Neural progenitor cell (in vitro differentiated cells): ENCODE measurements at regions not wholly inside any gene's neighbourhood (a gene's known extent, or its start where the extent isn't known, plus 50 kb on each side); places are given as distances from the start of the nearest gene placed in this dataset.
A peak's percentile ranks its signal among the peaks of the same experiment; 100 is the strongest.

Experiments used
- DNase-seq: peaks from one replicate; pipeline ENCODE4 v3.0.0-alpha.2; 2016; ENCODE audit warnings: low spot score
- H2AFZ ChIP-seq: fragments of 200-600 bp; sonication (generic); replicated peaks from 2 replicates; pipeline ENCODE4 v1.6.1; 2016; ENCODE audit warnings: antibody characterized with exemption
- H3F3A ChIP-seq: fragments of 200-600 bp; sonication (generic); 2 replicates; pipeline ENCODE4 v1.6.1; 2016; ENCODE audit warnings: antibody characterized with exemption, low read depth
- H3K27ac ChIP-seq: fragments of 200-600 bp; sonication (generic); 2 replicates; pipeline ENCODE4 v1.5.1; 2016; ENCODE audit warnings: mild to moderate bottlenecking
- H3K27me3 ChIP-seq: fragments of 200-600 bp; sonication (generic); 2 replicates; pipeline ENCODE4 v1.6.1; 2016; ENCODE audit warnings: mild to moderate bottlenecking, moderate library complexity
- H3K36me3 ChIP-seq: fragments of 200-600 bp; sonication (generic); 2 replicates; pipeline ENCODE4 v1.5.1; 2016
- H3K4me1 ChIP-seq: fragments of 200-600 bp; sonication (generic); 2 replicates; pipeline ENCODE4 v1.6.1; 2016; ENCODE audit warnings: mixed run types
- H3K4me2 ChIP-seq: fragments of 200-600 bp; sonication (generic); 2 replicates; pipeline ENCODE4 v1.6.1; 2016
- H3K4me3 ChIP-seq: fragments of 200-600 bp; sonication (generic); 2 replicates; pipeline ENCODE4 v1.5.1; 2016
- H3K79me2 ChIP-seq: fragments of 200-600 bp; sonication (generic); 2 replicates; pipeline ENCODE4 v1.6.1; 2016; ENCODE audit warnings: low read depth
- H3K9ac ChIP-seq: fragments of 200-600 bp; sonication (generic); 2 replicates; pipeline ENCODE4 v1.6.1; 2016
- H3K9me3 ChIP-seq: fragments of 200-600 bp; sonication (generic); 2 replicates; pipeline ENCODE4 v1.5.1; 2016; ENCODE audit warnings: low read depth
- H4K20me1 ChIP-seq: fragments of 200-600 bp; sonication (generic); 2 replicates; pipeline ENCODE4 v1.6.1; 2016; ENCODE audit warnings: low read depth
- H3K27ac Mint-ChIP-seq: 3 replicates; pipeline ENCODE4 v1.8.0; 2021; ENCODE audit warnings: mixed read lengths
- H3K27me3 Mint-ChIP-seq: 2 replicates; pipeline ENCODE4 v1.8.0; 2022; ENCODE audit warnings: low read depth, mild to moderate bottlenecking, inconsistent platforms, moderate library complexity, mixed read lengths; ENCODE audit not compliant: insufficient read depth
- H3K36me3 Mint-ChIP-seq: 3 replicates; pipeline ENCODE4 v1.8.0; 2021; ENCODE audit warnings: mixed read lengths
- H3K4me1 Mint-ChIP-seq: 3 replicates; pipeline ENCODE4 v1.8.0; 2021; ENCODE audit warnings: mixed read lengths
- H3K4me3 Mint-ChIP-seq: 3 replicates; pipeline ENCODE4 v1.8.0; 2021; ENCODE audit warnings: mild to moderate bottlenecking, moderate library complexity, mixed read lengths
- H3K9me3 Mint-ChIP-seq: 3 replicates; pipeline ENCODE4 v1.8.0; 2020; ENCODE audit warnings: mixed read lengths
- CTCF ChIP-seq: fragments of 200-600 bp; sonication (generic); IDR thresholded peaks from 2 replicates; pipeline ENCODE4 v1.5.1; 2017; ENCODE audit warnings: antibody characterized with exemption, mild to moderate bottlenecking
- EZH2 ChIP-seq: fragments of 200-600 bp; sonication (generic); IDR thresholded peaks from 2 replicates; pipeline ENCODE4 v1.6.1; 2017; ENCODE audit warnings: antibody characterized with exemption, mild to moderate bottlenecking, moderate library complexity
- EZH2phosphoT487 ChIP-seq: fragments of 200-600 bp; sonication (generic); IDR thresholded peaks from 2 replicates; pipeline ENCODE4 v1.6.1; 2017; ENCODE audit warnings: antibody characterized with exemption

GRCh38 chr1:181179279-181179986 is 90.9 kb downstream of the IER5 start:
- no peaks in the 10 kb centered on the region for H3K9me3 Mint-ChIP-seq
- peaks cover 40% of the 10 kb centered on the region for H3K4me1 Mint-ChIP-seq
- Histone ChIP-seq H2AFZ (no peak overlapping the region), H3K4me2 (peak overlapping the region; percentile 72), H3K27me3 (peaks cover 3% of the 10 kb centered on the region), H3K4me3 (peak overlapping the region; percentile 25), H3K9ac (no peak overlapping the region), H3K27ac (no peak overlapping the region), H3F3A (peaks cover 33% of the 10 kb centered on the region), H4K20me1 (peaks cover 19% of the 10 kb centered on the region), H3K4me1 (peaks cover 37% of the 10 kb centered on the region), H3K36me3 (no peaks in the 10 kb centered on the region), H3K79me2 (no peaks in the 10 kb centered on the region), H3K9me3 (no peaks in the 10 kb centered on the region)
- H3K36me3 Mint-ChIP-seq = no peaks in the 10 kb centered on the region
- peaks cover 28% of the 10 kb centered on the region for H3K27me3 Mint-ChIP-seq
- no peak for TF ChIP-seq CTCF
- TF ChIP-seq EZH2phosphoT487 = no peak
- no peak for TF ChIP-seq EZH2
- DNase-seq = no peak
- no peak overlapping the region for H3K27ac Mint-ChIP-seq
- H3K4me3 Mint-ChIP-seq = peak overlapping the region; percentile 69

- Mint-ChIP-seq H3K9me3 (no peaks in the 10 kb centered on the region), H3K27me3 (peaks cover 33% of the 10 kb centered on the region), H3K4me1 (peaks cover 36% of the 10 kb centered on the region), H3K36me3 (no peaks in the 10 kb centered on the region), H3K27ac (peak overlapping the region; percentile 77), H3K4me3 (peak overlapping the region; percentile 69)
- peak; percentile 64 for DNase-seq
- Histone ChIP-seq H3K4me2 (peak overlapping the region; percentile 72), H3K4me1 (peaks cover 37% of the 10 kb centered on the region), H3K27ac (no peak overlapping the region), H3K36me3 (no peaks in the 10 kb centered on the region), H3K79me2 (no peaks in the 10 kb centered on the region), H3F3A (peaks cover 33% of the 10 kb centered on the region), H3K4me3 (peak overlapping the region; percentile 25), H3K9ac (no peak overlapping the region), H3K9me3 (no peaks in the 10 kb centered on the region), H3K27me3 (peaks cover 3% of the 10 kb centered on the region), H2AFZ (no peak overlapping the region), H4K20me1 (peaks cover 19% of the 10 kb centered on the region)
- TF ChIP-seq EZH2phosphoT487 (no peak), CTCF (no peak), EZH2 (peak; percentile 32)
Measured at GRCh38 chr1:181179987-181180365, 91.5 kb downstream of the IER5 start.

- peak overlapping the region; percentile 69 for H3K4me3 Mint-ChIP-seq
- H3K9ac ChIP-seq = no peak overlapping the region
- peaks cover 33% of the 10 kb centered on the region for H3F3A ChIP-seq
- peaks cover 34% of the 10 kb centered on the region for H3K27me3 Mint-ChIP-seq
- H3K9me3 Mint-ChIP-seq = no peaks in the 10 kb centered on the region
- no peaks in the 10 kb centered on the region for H3K79me2 ChIP-seq
- no peaks in the 10 kb centered on the region for H3K36me3 Mint-ChIP-seq
- no peaks in the 10 kb centered on the region for H3K9me3 ChIP-seq
- peaks cover 37% of the 10 kb centered on the region for H3K4me1 ChIP-seq
- H3K4me1 Mint-ChIP-seq = peaks cover 36% of the 10 kb centered on the region
- H3K27me3 ChIP-seq = peaks cover 3% of the 10 kb centered on the region
- peak overlapping the region; percentile 77 for H3K27ac Mint-ChIP-seq
- TF ChIP-seq CTCF (no peak), EZH2 (no peak), EZH2phosphoT487 (no peak)
- peaks cover 19% of the 10 kb centered on the region for H4K20me1 ChIP-seq
- no peaks in the 10 kb centered on the region for H3K36me3 ChIP-seq
- H3K4me2 ChIP-seq = peak overlapping the region; percentile 72
- H2AFZ ChIP-seq = no peak overlapping the region
- peak; percentile 78 for DNase-seq
- H3K4me3 ChIP-seq = peak overlapping the region; percentile 25
- no peak overlapping the region for H3K27ac ChIP-seq
Measured at GRCh38 chr1:181180407-181181031, 92.0 kb downstream of the IER5 start.
